SW480 (cell line): ENCODE measurements at regions not wholly inside any gene's neighbourhood (a gene's known extent, or its start where the extent isn't known, plus 50 kb on each side); places are given as distances from the start of the nearest gene placed in this dataset.

ENCODE experiments used
- DNase-seq: peaks from one replicate; pipeline ENCODE4 v3.0.0-alpha.2; 2016; ENCODE audit warnings: low spot score

DNA sequence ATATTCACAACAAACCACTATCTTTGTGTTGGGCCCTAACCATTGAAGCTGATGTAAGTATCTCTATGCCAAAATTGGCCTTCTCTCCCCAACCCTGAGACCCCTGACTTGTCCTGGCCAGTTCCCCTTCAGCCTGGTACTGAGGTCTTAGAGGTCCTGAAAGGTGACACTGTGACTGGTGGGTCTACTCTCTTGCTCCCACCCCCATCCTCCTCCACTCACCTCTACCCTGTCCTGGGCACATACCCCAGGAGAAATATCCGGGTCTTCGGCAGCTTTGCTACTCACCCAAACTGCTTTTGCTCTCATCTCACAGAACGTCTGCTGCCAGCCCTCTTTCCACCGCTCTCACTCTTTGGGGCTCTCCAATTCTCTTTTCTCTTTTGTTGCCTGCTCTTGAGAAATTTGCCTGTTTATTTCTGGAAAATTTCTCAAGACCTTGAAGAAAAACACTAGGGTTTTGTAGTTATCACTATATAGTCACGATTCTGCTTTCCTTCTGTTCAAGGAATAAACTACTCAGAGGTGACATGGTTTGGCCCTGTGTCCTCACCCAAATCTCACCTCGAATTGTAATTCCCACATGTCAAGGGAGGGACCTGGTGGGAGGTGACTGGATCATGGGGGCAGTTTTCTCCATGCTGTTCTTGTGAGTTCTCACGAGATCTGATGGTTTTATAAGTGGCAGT is 133.8 kb upstream of the PKDCC start:
- no peak for DNase-seq

DNA sequence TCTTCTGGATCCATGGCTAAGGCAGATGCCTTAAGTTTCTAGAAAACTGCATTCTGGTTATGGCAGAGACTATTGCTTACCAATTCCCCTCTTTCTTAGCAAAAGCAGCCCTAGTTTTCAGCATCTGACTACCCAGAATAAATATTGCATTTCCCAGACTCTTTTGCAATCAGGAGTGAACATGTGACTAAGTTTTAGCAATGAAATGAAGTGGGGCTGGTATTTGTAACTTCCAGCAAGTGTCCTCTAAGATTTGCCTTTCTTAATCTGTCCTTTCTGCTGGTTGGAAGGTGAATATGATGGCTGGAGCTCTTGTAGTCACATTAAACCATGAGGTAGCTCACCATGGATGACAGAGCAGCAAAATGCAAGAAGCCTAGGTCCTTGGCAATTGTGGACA is 132.9 kb upstream of the PKDCC start:
- no peak for DNase-seq

- no peak for DNase-seq
These were observed 131.6 kb upstream of the PKDCC start for GRCh38 chr2:41916177-41916576.

- no peak for DNase-seq
These were observed 130.2 kb upstream of the PKDCC start for GRCh38 chr2:41917587-41917986.

GRCh38 chr2:41919135-41919534 is 128.7 kb upstream of the PKDCC start:
- no peak for DNase-seq

DNA sequence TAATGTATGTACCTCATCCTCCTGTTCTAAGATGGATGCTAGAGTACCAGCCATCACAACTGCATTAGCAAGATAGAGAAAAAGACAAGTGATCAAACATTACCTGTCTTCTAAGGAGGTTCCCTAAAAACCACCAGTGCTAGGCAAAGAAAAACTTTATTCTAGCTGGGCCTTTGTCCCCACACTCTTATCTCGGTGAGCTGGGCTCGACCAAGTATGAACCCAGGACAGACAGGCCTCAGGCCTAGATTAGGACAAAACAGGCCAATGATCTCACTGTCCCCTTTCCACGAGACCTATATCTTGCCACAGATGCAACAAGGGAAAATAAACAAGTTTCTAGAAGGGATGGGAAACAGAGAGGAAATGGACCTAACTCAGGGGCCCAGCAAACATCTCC is 127.6 kb upstream of the PKDCC start:
- DNase-seq = no peak

GRCh38 chr2:41920812-41921211 is 127.0 kb upstream of the PKDCC start:
- no peak for DNase-seq

DNA sequence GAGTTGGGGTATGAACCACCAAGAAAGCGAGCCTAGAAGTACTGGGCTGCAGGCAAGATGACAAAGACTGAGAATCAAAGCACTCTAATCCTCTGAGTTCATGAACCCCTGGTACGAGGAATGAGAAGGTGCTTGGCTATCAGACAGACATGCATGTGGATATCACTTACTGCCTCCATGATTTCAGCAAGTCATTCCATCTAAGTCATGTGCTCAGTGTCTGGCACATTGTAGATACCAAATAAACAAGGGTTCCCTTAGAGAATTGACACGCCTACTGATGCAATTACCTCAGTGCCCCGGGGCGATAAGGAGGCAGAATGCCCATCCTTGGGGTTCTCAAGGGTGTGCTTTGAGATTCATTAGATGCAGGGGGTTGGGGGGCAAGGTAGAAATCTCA is 125.6 kb upstream of the PKDCC start:
- no peak for DNase-seq

DNA sequence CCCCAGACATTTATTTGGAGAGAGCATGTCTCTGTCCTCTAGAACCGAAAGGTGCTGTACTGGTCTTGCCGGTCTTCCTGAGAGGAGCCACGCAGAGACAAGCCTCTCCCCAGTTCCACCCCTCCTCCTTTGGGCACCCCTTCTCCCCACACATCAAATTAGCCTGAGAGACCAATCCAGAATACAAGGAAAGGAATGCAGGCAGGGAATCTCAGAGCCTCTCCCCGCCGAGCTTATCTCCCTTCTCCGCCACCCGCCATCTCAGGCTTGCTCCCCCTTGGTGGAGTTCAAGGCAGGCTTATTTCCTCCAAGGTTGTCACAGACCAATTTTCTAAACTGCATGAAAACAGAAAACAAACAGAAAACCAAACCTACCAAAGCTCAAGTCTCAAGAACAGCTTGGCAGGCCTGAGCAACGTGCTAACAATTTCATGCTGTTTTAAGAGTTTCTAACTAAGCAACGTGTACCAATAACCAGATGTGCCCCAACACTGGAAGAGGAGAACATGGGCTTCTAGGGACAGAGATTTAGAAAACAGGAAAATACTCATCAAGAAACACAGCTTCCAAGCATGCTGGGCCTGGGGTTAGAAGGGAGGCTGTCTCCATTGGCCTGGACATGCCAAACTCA is 124.5 kb upstream of the PKDCC start:
- no peak for DNase-seq

DNA sequence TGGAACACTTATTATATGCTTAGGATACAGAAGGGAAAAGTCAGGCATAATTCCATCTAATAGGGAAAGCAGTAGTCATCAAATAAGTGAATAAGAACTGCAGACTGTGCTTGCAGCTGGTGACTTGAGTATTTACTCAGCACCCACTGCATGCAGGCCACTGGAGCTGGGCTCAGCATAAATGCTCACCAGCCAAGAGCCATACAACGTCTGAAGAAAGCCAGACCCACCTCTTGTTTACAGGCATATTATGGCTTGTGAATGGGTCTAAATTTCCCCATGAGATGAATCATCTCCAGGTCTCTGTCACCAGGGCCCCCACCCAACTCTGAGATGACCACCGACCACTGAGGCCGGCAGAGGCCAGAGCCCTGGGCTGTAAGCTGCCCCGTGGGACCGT is 123.8 kb upstream of the PKDCC start:
- no peak for DNase-seq

- DNase-seq = no peak
These were observed 123.0 kb upstream of the PKDCC start for GRCh38 chr2:41924709-41925408.

DNA sequence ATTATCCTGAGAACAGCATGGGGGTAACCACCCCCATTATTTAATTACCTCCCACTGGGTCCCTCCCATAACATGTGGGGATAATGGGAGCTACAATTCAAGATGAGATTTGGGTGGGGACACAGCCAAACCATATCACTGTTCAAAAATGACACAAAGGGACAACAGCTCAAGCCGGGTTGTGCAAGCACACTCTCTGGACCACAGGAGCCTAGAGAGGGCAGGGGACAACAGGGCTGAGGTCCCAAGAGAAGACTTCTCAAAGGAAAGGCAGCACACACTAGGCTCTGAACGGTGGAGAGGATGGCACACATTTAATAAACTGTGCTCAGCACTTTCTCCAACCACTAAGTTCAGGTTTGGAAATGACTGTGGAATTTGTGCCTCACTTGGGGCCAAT is 122.1 kb upstream of the PKDCC start:
- DNase-seq = no peak

DNA sequence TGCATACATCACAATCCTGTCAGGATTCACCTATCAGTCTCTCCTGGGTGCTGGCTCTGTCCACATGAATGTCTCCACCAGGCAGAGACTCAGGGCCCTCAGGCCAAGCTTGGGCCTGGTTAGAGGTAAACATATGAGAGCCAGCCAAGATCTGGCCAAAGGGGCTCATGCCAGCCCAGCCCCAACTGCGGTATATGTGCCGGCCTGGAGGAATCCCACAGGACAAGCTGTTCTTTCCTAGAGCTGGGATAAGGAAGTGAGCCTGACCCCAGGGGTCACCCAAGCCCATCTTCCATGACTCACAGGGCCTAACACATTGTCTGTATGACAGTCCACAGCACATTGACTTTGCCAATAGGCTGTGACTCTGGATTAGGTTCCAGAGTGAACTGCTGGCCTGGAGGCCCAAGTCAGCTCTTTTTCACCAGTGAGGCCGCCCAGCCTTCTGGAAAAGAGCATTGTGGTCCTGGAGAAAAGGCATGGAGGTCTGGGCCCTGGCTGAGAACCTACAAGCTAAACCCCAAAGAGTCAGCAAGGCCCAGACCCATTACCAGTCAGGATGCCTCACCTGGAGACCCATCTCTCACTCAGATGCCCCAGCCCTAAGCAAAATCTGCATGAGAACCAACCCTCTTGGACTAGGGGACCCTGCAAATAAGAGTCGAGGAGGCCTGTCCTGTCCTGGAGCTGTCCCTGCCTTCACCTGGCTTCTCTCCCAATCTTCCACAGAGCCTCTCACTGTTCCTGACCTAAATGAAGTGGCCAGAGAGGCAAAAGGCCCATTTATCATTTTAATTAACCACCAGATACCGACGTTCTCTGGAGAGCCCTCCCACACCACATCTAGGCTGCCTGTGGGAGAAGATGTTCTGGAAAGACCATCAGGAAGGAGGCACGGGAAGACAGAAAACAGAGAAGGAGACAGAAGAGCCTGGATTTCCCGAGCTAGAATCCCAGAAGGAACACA is 120.9 kb upstream of the PKDCC start:
- DNase-seq = no peak

DNA sequence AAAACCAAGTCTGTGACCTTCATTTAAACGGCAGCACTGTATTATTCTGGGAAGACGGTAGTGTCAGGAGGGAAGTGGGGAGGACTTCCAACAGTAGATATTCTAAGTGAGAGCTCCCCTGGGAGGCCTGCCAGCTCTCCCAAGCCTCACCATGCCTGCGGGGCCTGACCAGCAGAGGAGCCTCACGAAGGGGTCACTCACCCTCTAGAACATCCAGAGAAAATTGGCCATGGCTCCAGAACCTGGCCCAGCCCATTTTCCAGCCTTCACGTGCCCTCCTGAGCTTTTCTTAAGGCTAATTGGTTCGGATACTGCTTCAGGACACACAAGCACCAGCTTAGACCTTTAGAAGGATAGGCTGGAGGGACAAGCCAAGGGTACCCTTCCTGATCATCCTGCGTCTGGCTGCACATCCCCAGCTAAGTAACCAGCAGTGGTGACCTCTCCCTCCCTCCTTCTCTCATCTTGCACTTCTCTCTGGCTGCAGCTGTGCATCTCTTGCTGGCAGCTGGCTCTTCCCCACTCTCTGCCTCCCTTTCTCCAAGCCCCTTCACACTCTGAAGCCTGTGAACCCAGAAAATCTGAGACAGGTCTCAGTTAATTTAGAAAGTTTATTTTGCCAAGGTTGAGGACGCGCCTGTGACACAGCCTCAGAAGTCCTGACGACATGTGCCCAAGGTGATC is 120.1 kb upstream of the PKDCC start:
- DNase-seq = no peak

- DNase-seq = no peak
These were observed 119.3 kb upstream of the PKDCC start for GRCh38 chr2:41928526-41928925.

DNA sequence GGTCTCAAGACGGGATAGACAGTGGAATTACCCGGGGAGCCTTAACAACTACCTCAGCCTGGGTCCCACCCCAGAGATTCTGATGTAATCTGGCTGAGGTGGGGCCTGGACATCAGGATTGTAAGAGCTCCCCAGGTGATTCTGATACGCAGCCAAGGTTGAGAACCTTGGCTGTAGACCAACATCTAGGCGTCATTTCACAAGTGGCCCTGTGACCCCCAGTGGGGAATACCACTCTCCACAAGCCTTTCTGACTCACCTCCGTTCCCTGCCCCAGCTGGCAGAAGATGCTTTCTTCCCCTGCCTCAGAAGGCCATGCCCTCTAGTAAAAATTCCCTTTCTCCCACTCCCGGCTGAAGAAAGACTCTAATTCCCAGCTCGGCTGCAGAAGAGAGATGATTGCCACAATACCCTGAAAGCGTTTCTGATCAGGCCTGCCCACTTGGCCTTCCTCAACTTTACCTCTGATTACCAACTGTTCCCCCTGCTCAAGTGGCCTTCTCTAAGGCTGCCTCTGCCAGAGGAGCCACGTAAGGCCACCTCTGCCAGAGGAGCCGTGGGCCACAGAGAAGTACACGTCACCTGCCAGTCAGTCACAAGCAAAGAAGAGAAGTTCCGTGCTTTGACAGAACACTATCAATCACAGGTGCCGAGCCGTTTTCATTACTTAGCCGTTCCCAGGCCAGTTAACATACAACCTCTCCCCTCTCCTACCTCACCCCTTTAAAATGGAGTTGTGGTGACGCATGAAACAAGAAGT is 116.8 kb upstream of the PKDCC start:
- DNase-seq = no peak

DNA sequence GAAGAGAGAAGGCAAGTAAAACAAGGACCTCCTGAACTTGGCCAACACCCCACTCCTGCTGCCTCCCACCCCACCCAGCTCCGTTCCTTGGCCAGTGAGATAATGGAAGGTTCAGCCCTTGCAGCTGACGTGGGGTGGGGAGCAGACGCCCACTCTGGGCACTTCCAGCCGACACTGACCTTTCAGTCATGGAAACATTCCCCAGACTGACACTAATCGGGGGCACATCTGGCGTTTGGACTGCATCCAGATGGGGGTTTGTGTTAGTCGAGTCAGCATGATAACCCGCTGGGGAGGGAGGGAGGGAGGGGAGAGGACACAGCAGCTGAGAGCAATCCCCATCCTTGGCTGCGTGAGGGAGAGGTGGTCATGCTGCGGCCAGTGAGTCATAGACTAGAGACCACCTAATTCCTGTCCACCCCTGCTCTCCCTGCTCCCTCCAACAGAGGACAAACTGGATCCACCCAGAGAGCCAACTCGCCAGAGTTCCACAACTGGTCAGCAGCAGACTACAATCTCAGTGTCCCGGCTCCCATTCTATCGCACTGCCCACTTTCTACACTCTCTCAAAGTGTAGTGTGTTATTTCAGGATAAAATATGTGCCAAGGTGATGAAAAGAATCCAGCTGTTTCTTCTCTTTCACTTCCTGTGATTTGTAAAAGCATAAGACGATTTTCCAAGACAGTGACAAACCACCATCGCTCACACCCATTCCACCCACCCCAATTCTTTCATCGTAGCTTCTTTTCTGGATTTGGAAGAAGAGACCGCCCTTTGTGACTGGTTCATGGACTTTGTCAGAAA is 115.4 kb upstream of the PKDCC start:
- DNase-seq = no peak

- no peak for DNase-seq
These were observed 114.8 kb upstream of the PKDCC start for GRCh38 chr2:41933046-41933420.

- DNase-seq = no peak
These were observed 114.1 kb upstream of the PKDCC start for GRCh38 chr2:41933585-41934320.
